GM06990 (cell line): ENCODE measurements at regions not wholly inside any gene's neighbourhood (a gene's known extent, or its start where the extent isn't known, plus 50 kb on each side); places are given as distances from the start of the nearest gene placed in this dataset.
"Not testable (repeated sequence)": the region's sequence is repeated elsewhere in the genome, so short reads cannot be mapped to it uniquely, and the experiment has no call there.

Experiments
- DNase-seq: peaks from one replicate; pipeline ENCODE4 v3.0.0-alpha.2; 2011; ENCODE audit not compliant: insufficient read length; ENCODE audit errors: extremely low read depth
- H3K27me3 ChIP-seq: replicated peaks from 2 replicates; pipeline ENCODE4 v1.6.0; 2011; ENCODE audit warnings: low read length; ENCODE audit not compliant: control insufficient read depth, insufficient read depth
- H3K36me3 ChIP-seq: 2 replicates; pipeline ENCODE4 v1.5.1; 2011; ENCODE audit warnings: low read length; ENCODE audit not compliant: control insufficient read depth, insufficient read depth
- H3K4me3 ChIP-seq: replicated peaks from 2 replicates; pipeline ENCODE4 v1.5.1; 2011; ENCODE audit warnings: low read depth, mild to moderate bottlenecking, control low read depth, low read length
- CTCF ChIP-seq: IDR thresholded peaks from 2 replicates; pipeline ENCODE4 v1.5.1; 2011; ENCODE audit warnings: low read length, control low read depth, mild to moderate bottlenecking, inconsistent platforms; ENCODE audit not compliant: insufficient read depth, poor library complexity, severe bottlenecking

GRCh38 chr2:129827311-129828090 lies 152.0 kb upstream of the RAB6C start:
- TF ChIP-seq CTCF = no peak
- no peak for DNase-seq
- no peaks in the 10 kb centered on the region; the same call in 1 of the 2 replicates for H3K27me3 ChIP-seq
- no peak overlapping the region for H3K4me3 ChIP-seq
- H3K36me3 ChIP-seq = no peaks in the 10 kb centered on the region

- no peak for TF ChIP-seq CTCF
Observed at GRCh38 chr2:129828792-129829191, 150.7 kb upstream of the RAB6C start.

GRCh38 chr2:129829588-129829987 lies 149.9 kb upstream of the RAB6C start:
- TF ChIP-seq CTCF = no peak
- DNase-seq = no peak
- no peaks in the 10 kb centered on the region; the same call in 1 of the 2 replicates for H3K27me3 ChIP-seq
- H3K4me3 ChIP-seq = no peak overlapping the region
- no peaks in the 10 kb centered on the region for H3K36me3 ChIP-seq

More at GRCh38 chr2:129828792-129829191, 150.7 kb upstream of the RAB6C start:
- no peaks in the 10 kb centered on the region for H3K36me3 ChIP-seq
- DNase-seq = no peak
- H3K27me3 ChIP-seq = no peaks in the 10 kb centered on the region; the same call in 1 of the 2 replicates
- no peak overlapping the region for H3K4me3 ChIP-seq

GRCh38 chr2:129831018-129831417 lies 148.4 kb upstream of the RAB6C start:
- no peaks in the 10 kb centered on the region; the same call in 1 of the 2 replicates for H3K27me3 ChIP-seq
- no peaks in the 10 kb centered on the region for H3K36me3 ChIP-seq
- no peak overlapping the region for H3K4me3 ChIP-seq
- no peak for DNase-seq
- TF ChIP-seq CTCF = no peak

- not testable (repeated sequence) for H3K36me3 ChIP-seq, DNase-seq, H3K4me3 ChIP-seq, H3K27me3 ChIP-seq
Observed at GRCh38 chr2:129833465-129833864, 146.0 kb upstream of the RAB6C start.

GRCh38 chr2:129847043-129847442 lies 132.4 kb upstream of the RAB6C start:
- no peak for TF ChIP-seq CTCF
- no peaks in the 10 kb centered on the region for H3K36me3 ChIP-seq
- no peak for DNase-seq
- no peak overlapping the region for H3K4me3 ChIP-seq
- no peaks in the 10 kb centered on the region for H3K27me3 ChIP-seq
